ENCODE measurements at regions not wholly inside any gene's neighbourhood (a gene's known extent, or its start where the extent isn't known, plus 50 kb on each side); places are given as distances from the start of the nearest gene placed in this dataset.
A peak's percentile ranks its signal among the peaks of the same experiment; 100 is the strongest.

- Histone ChIP-seq H3K9me3 (no peaks in the 10 kb centered on the region), H3K36me3 (no peaks in the 10 kb centered on the region)
Measured at GRCh38 chr3:66593978-66594377, 93.2 kb upstream of the LRIG1 start.

GRCh38 chr3:66597308-66597863 is 96.6 kb upstream of the LRIG1 start:
- no peak overlapping the region for H3K27ac ChIP-seq
- no peak for TF ChIP-seq CTCF (IDR thresholded peaks at IDR 0.05)
- no peak overlapping the region for H3K4me3 ChIP-seq
- no peaks in the 10 kb centered on the region for H3K9me3 ChIP-seq
- H3K27me3 ChIP-seq, result no peaks in the 10 kb centered on the region
- H3K4me1 ChIP-seq, result peaks cover 0 to 8% (median 0%) of the 10 kb centered on the region in 9 donors
- 95 to 98% methylated on average over 5 of the region's 5 CpGs for WGBS, 2 donors
- no peaks in the 10 kb centered on the region for H3K36me3 ChIP-seq
- no peak for ATAC-seq
- DNase-seq, result no peak
- intact Hi-C loops (cut with DNase I), result no loop called here

More at GRCh38 chr3:66593978-66594377, 93.2 kb upstream of the LRIG1 start:
- intact Hi-C loops (cut with DNase I), result no loop called here
- ATAC-seq (no peak), DNase-seq (no peak)
- Histone ChIP-seq H3K4me3 (no peak overlapping the region), H3K4me1 (peaks cover 0 to 8% (median 0%) of the 10 kb centered on the region in 9 donors), H3K27me3 (no peaks in the 10 kb centered on the region), H3K27ac (no peak overlapping the region)
- WGBS, 2 donors, result 93 to 100% methylated on average over 1 of the region's 1 CpG
- TF ChIP-seq CTCF (IDR thresholded peaks at IDR 0.05), result no peak

GRCh38 chr3:66598168-66598567 is 97.3 kb upstream of the LRIG1 start:
- Histone ChIP-seq H3K4me1 (peaks cover 0 to 8% (median 0%) of the 10 kb centered on the region in 9 donors), H3K4me3 (no peak overlapping the region), H3K9me3 (no peaks in the 10 kb centered on the region), H3K27ac (no peak overlapping the region), H3K27me3 (no peaks in the 10 kb centered on the region), H3K36me3 (no peaks in the 10 kb centered on the region)
- TF ChIP-seq CTCF (IDR thresholded peaks at IDR 0.05), result no peak
- 58 to 69% methylated on average over 6 of the region's 6 CpGs for WGBS, 2 donors
- intact Hi-C loops (cut with DNase I), result no loop called here
- no peak for DNase-seq
- ATAC-seq, result peak in 5 of 8 donors; percentile 45 to 62 (median 46)

GRCh38 chr3:66602237-66602636 is 101.4 kb upstream of the LRIG1 start:
- no peak overlapping the region for H3K4me3 ChIP-seq
- intact Hi-C loops (cut with DNase I), result no loop called here

More at GRCh38 chr3:66602237-66602636, 101.4 kb upstream of the LRIG1 start:
- ATAC-seq (no peak), DNase-seq (no peak)
- 87 to 90% methylated on average over 4 of the region's 4 CpGs for WGBS, 2 donors
- H3K27me3 ChIP-seq, result no peaks in the 10 kb centered on the region
- H3K27ac ChIP-seq, result no peak overlapping the region
- peaks cover 0 to 8% (median 0%) of the 10 kb centered on the region in 9 donors for H3K4me1 ChIP-seq
- no peaks in the 10 kb centered on the region for H3K9me3 ChIP-seq
- TF ChIP-seq CTCF (IDR thresholded peaks at IDR 0.05), result no peak
- H3K36me3 ChIP-seq, result no peaks in the 10 kb centered on the region

Measured in heart right ventricle (tissue), 16 donors.